Muscle layer of colon (tissue), 2 donors: ENCODE measurements at regions not wholly inside any gene's neighbourhood (a gene's known extent, or its start where the extent isn't known, plus 50 kb on each side); places are given as distances from the start of the nearest gene placed in this dataset.
A peak's percentile ranks its signal among the peaks of the same experiment; 100 is the strongest.
"Not testable (repeated sequence)": the region's sequence is repeated elsewhere in the genome, so short reads cannot be mapped to it uniquely, and the experiment has no call there.

Experiments used
- H3K27ac ChIP-seq: one replicate; pipeline ENCODE4 v1.7.0; 2013; ENCODE audit warnings: low read depth, mild to moderate bottlenecking, low read length, moderate library complexity
- H3K27me3 ChIP-seq, 2 donors: one replicate each; pipeline ENCODE4 v1.7.0; 2013; ENCODE audit warnings: low read length in 2 of 2, mild to moderate bottlenecking in 2 of 2; ENCODE audit not compliant: insufficient read depth in 2 of 2, control insufficient read depth in 1 of 2
- H3K36me3 ChIP-seq: one replicate; pipeline ENCODE4 v1.7.0; 2013; ENCODE audit warnings: mild to moderate bottlenecking, low read length; ENCODE audit not compliant: insufficient read depth
- H3K4me1 ChIP-seq: one replicate; pipeline ENCODE4 v1.7.0; 2013; ENCODE audit warnings: mild to moderate bottlenecking, low read length; ENCODE audit not compliant: insufficient read depth
- H3K4me3 ChIP-seq, 2 donors: one replicate each; pipeline ENCODE4 v1.7.0; 2013; ENCODE audit warnings: low read length in 2 of 2, low read depth in 1 of 2, mild to moderate bottlenecking in 1 of 2, moderate library complexity in 1 of 2
- H3K9ac ChIP-seq: one replicate; pipeline ENCODE4 v1.7.0; 2013; ENCODE audit warnings: low read length
- H3K9me3 ChIP-seq: one replicate; pipeline ENCODE4 v1.7.0; 2013; ENCODE audit warnings: mild to moderate bottlenecking, low read length
- donor health status: abdominal sarcoma.
- donor health status: Adenocarcinoma of cecum.

GRCh38 chr6:103522045-103522444, 1337.7 kb downstream of the HACE1 start:
- no peak overlapping the region for H3K4me3 ChIP-seq
- no peaks in the 10 kb centered on the region for H3K36me3 ChIP-seq
- H3K27ac ChIP-seq: no peak overlapping the region
- no peak overlapping the region for H3K9ac ChIP-seq
- H3K4me1 ChIP-seq: no peaks in the 10 kb centered on the region
- H3K9me3 ChIP-seq: no peaks in the 10 kb centered on the region
- H3K27me3 ChIP-seq: no peaks in the 10 kb centered on the region

GRCh38 chr6:103516336-103516735, 1343.4 kb downstream of the HACE1 start:
- H3K4me1 ChIP-seq: no peaks in the 10 kb centered on the region
- H3K27me3 ChIP-seq: no peaks in the 10 kb centered on the region
- no peak overlapping the region for H3K9ac ChIP-seq
- H3K9me3 ChIP-seq: no peaks in the 10 kb centered on the region
- no peak overlapping the region for H3K27ac ChIP-seq
- no peak overlapping the region for H3K4me3 ChIP-seq
- H3K36me3 ChIP-seq: no peaks in the 10 kb centered on the region

- Histone ChIP-seq H3K9ac (no peak overlapping the region), H3K9me3 (no peaks in the 10 kb centered on the region), H3K27me3 (no peaks in the 10 kb centered on the region), H3K27ac (no peak overlapping the region), H3K4me3 (no peak overlapping the region), H3K4me1 (no peaks in the 10 kb centered on the region), H3K36me3 (no peaks in the 10 kb centered on the region)
Measured at GRCh38 chr6:103507052-103507451, 1352.7 kb downstream of the HACE1 start.

- H3K27ac ChIP-seq: no peak overlapping the region
- H3K27me3 ChIP-seq: no peaks in the 10 kb centered on the region
- H3K4me3 ChIP-seq: no peak overlapping the region
- no peaks in the 10 kb centered on the region for H3K4me1 ChIP-seq
- H3K9ac ChIP-seq: no peak overlapping the region
- no peaks in the 10 kb centered on the region for H3K36me3 ChIP-seq
- no peaks in the 10 kb centered on the region for H3K9me3 ChIP-seq
Measured at GRCh38 chr6:103505155-103505518, 1354.6 kb downstream of the HACE1 start.

GRCh38 chr6:103504501-103505154, 1355.1 kb downstream of the HACE1 start:
- H3K4me1 ChIP-seq: no peaks in the 10 kb centered on the region
- no peak overlapping the region for H3K27ac ChIP-seq
- no peaks in the 10 kb centered on the region for H3K9me3 ChIP-seq
- H3K27me3 ChIP-seq: no peaks in the 10 kb centered on the region
- H3K4me3 ChIP-seq: no peak overlapping the region
- no peaks in the 10 kb centered on the region for H3K36me3 ChIP-seq
- H3K9ac ChIP-seq: no peak overlapping the region

- not testable (repeated sequence) for H3K4me3 ChIP-seq, H3K9me3 ChIP-seq, H3K9ac ChIP-seq, H3K36me3 ChIP-seq, H3K27me3 ChIP-seq, H3K4me1 ChIP-seq, H3K27ac ChIP-seq
Measured at GRCh38 chr6:103496588-103496987, 1363.1 kb downstream of the HACE1 start.

GRCh38 chr6:103456652-103457051, 1403.1 kb downstream of the HACE1 start:
- no peak overlapping the region for H3K9ac ChIP-seq
- H3K4me3 ChIP-seq: no peak overlapping the region
- no peaks in the 10 kb centered on the region for H3K36me3 ChIP-seq
- H3K4me1 ChIP-seq: no peaks in the 10 kb centered on the region
- no peaks in the 10 kb centered on the region for H3K27me3 ChIP-seq
- H3K27ac ChIP-seq: no peak overlapping the region
- H3K9me3 ChIP-seq: no peaks in the 10 kb centered on the region

GRCh38 chr6:103455275-103455674, 1404.4 kb downstream of the HACE1 start:
- Histone ChIP-seq H3K27me3 (no peaks in the 10 kb centered on the region), H3K36me3 (no peaks in the 10 kb centered on the region), H3K9ac (no peak overlapping the region), H3K9me3 (no peaks in the 10 kb centered on the region), H3K4me1 (no peaks in the 10 kb centered on the region), H3K27ac (peak overlapping the region; percentile 48), H3K4me3 (no peak overlapping the region)

GRCh38 chr6:103409475-103409874, 1450.2 kb downstream of the HACE1 start:
- no peaks in the 10 kb centered on the region for H3K27me3 ChIP-seq
- no peaks in the 10 kb centered on the region for H3K4me1 ChIP-seq
- H3K36me3 ChIP-seq: no peaks in the 10 kb centered on the region
- no peak overlapping the region for H3K4me3 ChIP-seq
- no peak overlapping the region for H3K9ac ChIP-seq
- no peak overlapping the region for H3K27ac ChIP-seq
- H3K9me3 ChIP-seq: no peaks in the 10 kb centered on the region

GRCh38 chr6:103405321-103405720, 1454.4 kb downstream of the HACE1 start:
- H3K9ac ChIP-seq: no peak overlapping the region
- no peaks in the 10 kb centered on the region for H3K36me3 ChIP-seq
- no peak overlapping the region for H3K4me3 ChIP-seq
- H3K9me3 ChIP-seq: no peaks in the 10 kb centered on the region
- no peaks in the 10 kb centered on the region for H3K4me1 ChIP-seq
- H3K27me3 ChIP-seq: no peaks in the 10 kb centered on the region
- H3K27ac ChIP-seq: no peak overlapping the region

GRCh38 chr6:103404799-103405198, 1454.9 kb downstream of the HACE1 start:
- H3K36me3 ChIP-seq: no peaks in the 10 kb centered on the region
- H3K27ac ChIP-seq: no peak overlapping the region
- no peak overlapping the region for H3K4me3 ChIP-seq
- no peaks in the 10 kb centered on the region for H3K27me3 ChIP-seq
- H3K9ac ChIP-seq: no peak overlapping the region
- H3K9me3 ChIP-seq: no peaks in the 10 kb centered on the region
- H3K4me1 ChIP-seq: no peaks in the 10 kb centered on the region

GRCh38 chr6:103396768-103397167, 1463.0 kb downstream of the HACE1 start:
- Histone ChIP-seq H3K4me1 (no peaks in the 10 kb centered on the region), H3K27ac (no peak overlapping the region), H3K9ac (no peak overlapping the region), H3K9me3 (no peaks in the 10 kb centered on the region), H3K4me3 (no peak overlapping the region), H3K27me3 (no peaks in the 10 kb centered on the region), H3K36me3 (no peaks in the 10 kb centered on the region)
